22Rv1 (cell line): ENCODE measurements at regions not wholly inside any gene's neighbourhood (a gene's known extent, or its start where the extent isn't known, plus 50 kb on each side); places are given as distances from the start of the nearest gene placed in this dataset.

Experiments
- CTCF ChIP-seq: fragments of 450-650 bp; IDR thresholded peaks from 2 replicates; pipeline ENCODE4 v1.5.1; 2017; ENCODE audit warnings: mild to moderate bottlenecking
- ZFX ChIP-seq: fragments of 450-650 bp; IDR thresholded peaks from 2 replicates; pipeline ENCODE4 v1.6.1; 2017; ENCODE audit warnings: antibody characterized with exemption, borderline replicate concordance

- TF ChIP-seq CTCF (no peak), ZFX (no peak)
Observed at GRCh38 chr13:73449252-73449651, 390.4 kb downstream of the KLF5 start.
